ENCODE measurements at regions not wholly inside any gene's neighbourhood (a gene's known extent, or its start where the extent isn't known, plus 50 kb on each side); places are given as distances from the start of the nearest gene placed in this dataset.

DNA sequence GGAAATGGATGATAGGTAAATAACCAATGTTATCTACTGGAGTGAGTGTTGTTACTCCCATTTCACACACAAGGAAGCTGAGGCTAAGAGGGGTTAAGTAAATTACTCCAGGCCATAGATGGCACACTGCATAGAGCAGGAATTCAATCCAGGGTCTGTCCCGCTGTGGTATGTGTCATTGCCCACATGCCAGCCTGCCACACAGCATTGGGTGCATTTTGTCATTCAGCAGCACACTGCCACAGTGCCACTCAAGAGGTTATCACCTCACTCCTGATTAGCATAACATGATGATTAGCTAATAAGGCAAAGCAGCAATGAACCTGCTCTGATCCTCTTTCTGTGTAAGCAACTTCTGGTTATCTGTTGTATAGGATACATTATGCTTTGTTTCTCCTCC is 157.4 kb upstream of the CTNNB1 start:
- TF ChIP-seq CTCF (IDR thresholded peaks at IDR 0.05) (no peak), POLR2AphosphoS5 (IDR thresholded peaks at IDR 0.05) (no peak)

Measured in breast epithelium (tissue), 3 donors.